GM18498 (cell line): ENCODE measurements at regions not wholly inside any gene's neighbourhood (a gene's known extent, or its start where the extent isn't known, plus 50 kb on each side); places are given as distances from the start of the nearest gene placed in this dataset.
A peak's percentile ranks its signal among the peaks of the same experiment; 100 is the strongest.

ENCODE experiments used
- ATAC-seq: cut with Tn5 transposase; IDR thresholded peaks from one replicate; pipeline ENCODE4 v1.9.1; 2021; ENCODE audit warnings: mild to moderate bottlenecking, moderate library complexity; ENCODE audit not compliant: unreplicated experiment

DNA sequence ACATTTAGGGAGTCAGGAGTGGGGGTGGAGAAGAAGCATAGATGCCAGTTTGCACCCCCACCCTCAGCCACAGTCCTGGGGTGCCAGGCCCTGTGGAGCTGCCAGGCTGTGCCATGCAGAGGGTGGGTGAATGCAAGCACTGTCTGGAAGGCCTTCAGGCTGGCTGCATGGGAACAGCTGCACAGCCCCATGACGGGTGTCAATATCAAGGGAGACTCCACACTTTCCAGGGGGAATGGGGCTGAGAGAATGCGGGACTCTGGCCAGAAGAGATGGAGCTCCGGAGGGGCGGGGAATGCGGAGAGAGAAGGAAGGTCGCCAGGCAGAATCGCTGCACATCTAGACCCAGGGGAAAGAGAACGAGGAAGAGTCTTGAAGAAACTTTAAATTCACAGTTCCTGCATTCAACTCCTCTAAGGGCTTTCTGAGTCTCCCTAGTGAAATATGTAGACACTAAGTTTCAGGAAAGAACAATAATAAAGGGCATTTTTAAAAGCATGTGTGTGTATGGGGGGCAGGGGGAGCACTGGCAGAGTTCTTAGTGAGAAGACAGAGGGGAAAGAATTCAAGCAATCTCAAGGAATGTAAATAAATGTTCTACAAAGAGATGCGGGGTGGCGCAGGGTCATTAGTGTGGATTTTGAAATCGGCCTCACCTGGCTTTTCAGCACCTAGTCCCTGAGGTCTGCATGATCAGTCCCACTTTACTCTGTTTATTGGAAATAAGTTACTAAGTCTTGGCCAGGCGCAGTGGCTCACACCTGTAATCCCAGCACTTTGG, 59.1 kb downstream of the BOD1 start:
- ATAC-seq: no peak

- ATAC-seq: no peak
Measured at GRCh38 chr5:173556142-173557028, 60.1 kb downstream of the BOD1 start.

DNA sequence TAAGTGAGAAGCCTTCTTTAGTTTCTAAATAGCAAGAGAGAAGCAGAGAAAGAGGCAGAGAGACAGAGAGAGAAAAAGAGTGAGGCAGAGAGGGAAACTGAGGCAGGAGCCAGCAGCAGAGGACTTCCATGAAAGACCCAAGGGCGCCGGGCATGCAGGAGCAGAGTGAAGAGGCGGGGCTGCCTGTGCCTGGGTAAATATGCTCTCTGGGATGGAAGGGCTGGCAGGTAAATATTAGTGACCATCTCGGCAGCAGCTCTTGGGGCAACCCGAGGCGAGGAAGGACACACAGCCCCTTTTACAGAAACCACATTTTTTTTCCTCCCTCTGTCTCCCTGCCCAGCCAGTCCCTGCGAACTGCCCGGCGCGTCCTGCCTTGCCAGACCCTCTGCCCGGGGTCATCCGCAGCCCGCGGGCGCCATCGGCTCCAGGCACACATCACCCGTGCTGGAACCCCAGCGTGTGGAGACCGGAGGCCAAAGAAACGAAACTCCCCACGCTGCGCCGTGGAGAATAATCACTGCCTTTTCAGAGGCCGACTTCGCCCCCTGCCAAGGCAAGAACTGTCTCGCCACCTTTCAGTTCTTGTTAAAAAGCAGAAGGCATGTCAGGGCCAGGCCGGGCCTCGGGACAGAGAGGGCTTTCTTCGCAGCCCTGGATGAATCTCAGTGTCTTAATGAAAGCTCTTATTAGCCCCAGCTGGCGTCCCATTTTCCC, 61.3 kb downstream of the BOD1 start:
- ATAC-seq: no peak

- no peak for ATAC-seq
Measured at GRCh38 chr5:173554038-173554955, 62.2 kb downstream of the BOD1 start.

GRCh38 chr5:173550641-173551040, 65.8 kb downstream of the BOD1 start:
- no peak for ATAC-seq

DNA sequence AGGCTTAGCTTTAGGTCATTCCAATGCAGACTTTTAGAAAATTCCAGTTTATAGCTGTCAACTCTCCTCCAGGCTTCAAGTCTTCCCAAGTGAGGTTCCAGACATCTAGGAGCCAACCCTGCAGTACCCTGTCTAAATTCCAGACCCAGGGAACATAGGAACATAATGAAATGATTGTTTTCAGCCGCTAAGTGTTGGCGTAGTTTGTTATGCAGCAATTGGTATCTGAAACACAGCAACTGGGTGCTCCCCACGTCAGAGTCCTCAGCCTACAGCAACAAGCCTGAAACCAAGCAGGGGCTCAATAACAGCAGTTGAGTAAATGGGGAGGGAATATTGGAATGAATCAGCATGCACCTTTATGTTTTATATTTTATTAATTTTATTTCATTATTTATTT, 66.8 kb downstream of the BOD1 start:
- no peak for ATAC-seq

GRCh38 chr5:173547579-173547978, 68.9 kb downstream of the BOD1 start:
- no peak for ATAC-seq

DNA sequence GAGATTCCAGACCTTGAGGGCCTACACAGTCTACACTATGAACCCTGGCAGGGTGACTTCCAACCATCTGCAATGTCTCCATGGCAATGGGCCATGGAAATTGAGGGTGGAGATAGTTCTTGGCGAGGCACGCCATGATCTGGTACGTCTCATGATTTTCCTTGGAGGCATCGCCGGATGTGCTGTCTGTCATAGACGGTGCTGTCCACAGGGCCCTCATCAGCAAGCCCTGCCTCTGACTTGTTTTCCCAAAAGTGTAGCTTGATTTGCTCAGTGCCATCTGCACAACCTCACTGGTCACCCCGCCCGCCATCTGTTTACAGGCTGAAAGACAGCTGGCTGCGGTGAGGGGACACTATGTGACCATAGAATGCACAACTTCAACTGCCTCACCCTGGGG, 73.5 kb downstream of the BOD1 start:
- no peak for ATAC-seq

GRCh38 chr5:173542159-173542558, 74.3 kb downstream of the BOD1 start:
- ATAC-seq: no peak

- ATAC-seq: no peak
Measured at GRCh38 chr5:173538654-173539053, 77.8 kb downstream of the BOD1 start.

- no peak for ATAC-seq
Measured at GRCh38 chr5:173538018-173538417, 78.4 kb downstream of the BOD1 start.

DNA sequence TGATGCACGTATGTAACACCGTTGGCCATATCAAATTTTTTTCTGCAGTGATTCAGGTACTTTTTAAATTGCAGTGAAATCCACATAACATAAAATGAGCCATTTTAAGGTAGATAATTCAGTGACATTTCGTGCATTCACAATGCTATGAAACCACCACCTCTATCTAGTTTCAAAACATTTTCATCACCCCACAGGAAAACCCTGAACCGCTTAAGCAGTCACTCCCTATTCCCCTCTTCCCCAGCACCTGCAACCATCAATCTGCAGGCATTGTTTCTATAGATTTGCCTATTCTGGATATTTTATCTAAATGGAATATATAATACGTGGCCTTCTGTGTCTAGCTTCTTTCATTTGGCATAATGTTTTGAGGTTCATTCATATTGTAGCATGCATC, 79.2 kb downstream of the BOD1 start:
- ATAC-seq: peak; percentile 53

DNA sequence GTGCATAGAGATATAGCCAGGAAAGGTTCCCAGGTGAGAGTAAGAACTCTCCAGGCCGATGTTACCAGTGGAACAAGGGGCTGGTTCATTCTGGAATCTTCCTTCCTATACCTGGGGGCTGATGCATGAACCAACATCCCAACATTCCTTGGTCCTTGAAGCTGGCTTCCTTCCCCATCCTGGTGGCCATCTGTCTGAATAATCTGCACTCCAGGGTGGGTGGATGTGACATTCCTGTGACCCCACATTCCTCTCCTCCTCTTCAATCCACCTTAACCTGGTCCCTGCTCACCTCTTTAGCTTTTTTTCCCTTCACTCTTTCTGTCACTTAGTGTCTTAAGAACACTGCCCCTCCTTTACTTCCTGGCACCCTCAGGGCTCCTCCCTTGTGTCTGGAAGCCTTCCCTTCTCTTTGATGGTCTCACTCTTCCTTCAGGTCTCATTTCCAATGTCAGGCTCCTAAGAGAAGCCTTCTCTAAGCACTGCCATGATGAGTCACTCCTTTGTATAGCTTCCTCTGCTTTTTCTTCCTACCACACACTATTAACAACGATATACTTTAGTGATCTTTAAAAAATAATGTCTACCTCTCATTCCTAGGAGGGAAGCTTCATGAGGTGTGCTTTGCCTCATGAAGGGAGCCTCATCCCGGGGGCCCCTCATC, 80.3 kb downstream of the BOD1 start:
- ATAC-seq: no peak

DNA sequence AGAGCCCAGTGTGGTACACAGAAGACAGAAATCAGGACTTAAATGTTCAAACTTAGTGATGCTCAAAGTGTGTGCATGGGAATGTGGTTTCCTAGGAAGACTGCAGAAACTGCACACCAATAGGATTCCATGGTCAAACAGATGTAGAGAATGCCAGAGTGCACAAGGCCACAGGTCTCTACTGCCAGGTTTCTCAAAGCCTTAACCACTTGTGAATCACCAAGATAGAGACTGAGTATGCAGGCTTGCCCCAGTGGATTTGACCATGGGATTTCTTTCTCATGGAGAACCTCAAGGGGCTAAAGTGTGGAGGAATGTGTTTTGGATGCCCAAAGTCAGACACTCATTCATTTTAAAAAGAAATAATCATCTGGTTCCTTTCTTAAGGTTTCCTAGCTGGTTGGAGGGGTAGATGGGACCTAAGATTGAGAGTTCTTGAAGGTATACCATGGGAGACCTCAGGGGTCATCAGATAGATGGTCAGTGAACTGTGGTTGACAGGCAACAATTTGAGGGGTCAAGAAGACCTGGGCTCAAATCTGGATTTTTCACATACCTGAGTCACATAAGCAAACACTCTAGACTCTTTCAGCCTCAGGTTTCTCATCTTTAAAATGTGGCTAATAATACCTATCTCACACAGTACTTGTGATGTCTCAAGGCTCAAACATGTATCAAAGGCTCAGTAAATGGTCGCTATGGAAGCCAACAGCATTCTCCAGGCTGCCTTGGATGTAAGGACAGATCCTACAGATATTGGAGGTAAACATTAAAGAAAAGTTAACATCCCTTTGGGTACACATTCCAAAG, 81.1 kb downstream of the BOD1 start:
- no peak for ATAC-seq

DNA sequence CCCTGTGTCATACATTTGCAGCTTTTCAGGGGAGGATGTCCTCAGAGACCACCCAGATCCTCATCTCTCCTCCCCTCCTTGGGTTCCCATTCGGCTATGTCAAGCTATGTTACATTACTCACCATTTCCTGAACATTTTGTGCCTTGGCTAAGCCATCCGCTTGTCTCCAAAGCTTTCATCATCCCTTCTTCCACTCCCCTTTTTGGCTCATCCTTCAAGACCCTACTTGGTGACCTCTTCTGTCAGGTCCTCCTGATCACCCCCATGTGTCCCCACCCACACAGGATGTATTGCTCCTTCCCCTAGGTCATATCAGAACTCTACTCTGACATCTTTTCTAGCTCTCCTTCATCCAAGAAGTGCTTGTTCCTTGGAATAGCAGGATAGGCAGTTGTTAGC, 81.8 kb downstream of the BOD1 start:
- no peak for ATAC-seq

GRCh38 chr5:173534031-173534430, 82.4 kb downstream of the BOD1 start:
- no peak for ATAC-seq

DNA sequence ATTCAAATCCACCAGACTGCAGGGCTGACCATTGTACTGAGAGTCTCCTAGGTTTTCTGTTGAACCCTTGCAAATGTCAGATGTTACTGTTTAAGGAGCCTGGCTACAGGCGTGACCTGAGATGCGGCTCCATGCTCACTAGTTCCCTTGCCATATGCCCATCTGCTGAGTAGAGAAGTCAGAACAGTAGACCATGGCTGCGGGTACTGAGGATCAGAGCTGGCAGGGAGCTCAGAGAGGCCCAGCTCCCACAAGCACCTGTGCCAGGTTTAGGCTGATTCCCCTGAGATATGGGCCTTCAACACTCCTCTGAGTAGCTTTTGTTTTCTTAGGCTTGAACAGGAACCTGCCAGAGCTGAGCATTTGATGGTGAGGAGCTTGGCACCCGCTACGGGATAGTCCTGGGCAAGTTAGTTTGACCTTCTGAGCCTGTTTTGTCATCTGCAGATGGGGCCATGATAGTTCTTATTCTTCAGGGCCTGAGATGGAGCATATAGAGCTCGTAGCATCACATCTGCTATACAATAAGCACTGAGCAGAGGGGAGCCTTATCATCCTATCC, 83.7 kb downstream of the BOD1 start:
- ATAC-seq: no peak

DNA sequence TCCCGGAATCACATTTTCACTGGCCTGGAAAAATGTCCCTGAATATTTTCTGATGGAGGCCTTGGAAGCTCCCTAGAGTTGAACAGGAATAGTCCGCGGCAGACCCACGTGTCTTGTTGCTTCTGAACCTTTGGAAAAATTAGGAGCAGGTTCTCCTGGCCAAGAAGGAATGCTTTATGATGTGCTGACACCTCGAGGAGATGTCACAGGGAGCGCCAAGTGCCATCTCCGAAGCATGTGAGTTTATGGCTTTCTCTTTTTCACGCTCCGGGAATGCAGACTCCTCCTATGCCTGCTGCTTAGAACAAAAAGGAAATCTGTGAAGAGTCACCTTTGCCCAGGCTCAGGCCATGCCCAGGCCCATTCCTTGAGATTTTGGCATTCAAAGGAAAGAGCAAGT, 84.6 kb downstream of the BOD1 start:
- no peak for ATAC-seq

DNA sequence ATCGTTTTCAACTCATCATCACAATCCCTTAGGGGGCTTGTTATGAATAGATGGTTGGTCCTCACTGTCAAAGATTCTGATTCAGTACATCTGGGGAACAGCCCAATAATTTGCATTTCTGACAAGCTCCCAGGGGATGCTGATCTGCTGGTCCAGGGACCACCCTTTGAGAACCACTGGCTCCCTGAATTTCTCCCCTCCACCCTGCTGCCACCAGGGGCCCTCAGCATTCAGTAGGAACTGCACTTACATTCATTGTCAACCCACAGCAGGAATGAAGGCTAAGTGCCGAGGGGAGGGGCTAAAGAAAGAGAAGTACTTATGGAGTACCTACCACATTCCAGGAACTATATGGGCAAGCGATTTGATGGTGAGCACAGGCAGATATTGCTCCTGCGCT, 85.9 kb downstream of the BOD1 start:
- no peak for ATAC-seq
